SIG-M5 treated with dmso at 0.1 percent for 504 hours (cell line): ENCODE measurements at regions not wholly inside any gene's neighbourhood (a gene's known extent, or its start where the extent isn't known, plus 50 kb on each side); places are given as distances from the start of the nearest gene placed in this dataset.

ENCODE experiments used
- DNase-seq: peaks from one replicate; lab custom pipeline; 2025; ENCODE audit not compliant: unreplicated experiment; lab: John Stamatoyannopoulos, UW

GRCh38 chr22:47651216-47651987 lies 889.0 kb downstream of the TBC1D22A start:
- no peak for DNase-seq

- no peak for DNase-seq
Measured at GRCh38 chr22:47647720-47648119, 885.3 kb downstream of the TBC1D22A start.

GRCh38 chr22:47647181-47647580 lies 884.7 kb downstream of the TBC1D22A start:
- no peak for DNase-seq

- no peak for DNase-seq
Measured at GRCh38 chr22:47645923-47646322, 883.5 kb downstream of the TBC1D22A start.

- no peak for DNase-seq
Measured at GRCh38 chr22:47645450-47645914, 883.0 kb downstream of the TBC1D22A start.

GRCh38 chr22:47634347-47634746 lies 871.9 kb downstream of the TBC1D22A start:
- no peak for DNase-seq

- no peak for DNase-seq
Measured at GRCh38 chr22:47633111-47633510, 870.7 kb downstream of the TBC1D22A start.

GRCh38 chr22:47632701-47633100 lies 870.3 kb downstream of the TBC1D22A start:
- DNase-seq, result no peak

GRCh38 chr22:47631571-47632102 lies 869.2 kb downstream of the TBC1D22A start:
- peak; percentile 31 for DNase-seq

GRCh38 chr22:47630741-47631534 lies 868.5 kb downstream of the TBC1D22A start:
- no peak for DNase-seq

- no peak for DNase-seq
Measured at GRCh38 chr22:47629791-47630655, 867.6 kb downstream of the TBC1D22A start.

GRCh38 chr22:47629273-47629711 lies 866.8 kb downstream of the TBC1D22A start:
- no peak for DNase-seq

- no peak for DNase-seq
Measured at GRCh38 chr22:47628477-47629272, 866.2 kb downstream of the TBC1D22A start.

- DNase-seq, result no peak
Measured at GRCh38 chr22:47627556-47628253, 865.3 kb downstream of the TBC1D22A start.

- no peak for DNase-seq
Measured at GRCh38 chr22:47626428-47627390, 864.3 kb downstream of the TBC1D22A start.

GRCh38 chr22:47625531-47626427 lies 863.3 kb downstream of the TBC1D22A start:
- no peak for DNase-seq

- DNase-seq, result no peak
Measured at GRCh38 chr22:47625013-47625385, 862.5 kb downstream of the TBC1D22A start.
